PC-3 (cell line): ENCODE measurements at regions not wholly inside any gene's neighbourhood (a gene's known extent, or its start where the extent isn't known, plus 50 kb on each side); places are given as distances from the start of the nearest gene placed in this dataset.

Source experiments
- ATAC-seq: fragments of 200-7000 bp; cut with Tn5 transposase; 2 replicates; pipeline ENCODE4 v1.9.1; 2020; ENCODE audit warnings: mild to moderate bottlenecking, moderate library complexity
- BruUV-seq: library from RNA; stranded (reverse); fragments of 400-500 nt; replicated peaks from 2 replicates; lab custom pipeline; 2021; lab: Mats Ljungman, UMichigan
- CTCF ChIA-PET: fragments of 300-600 bp; sonication (Branson Sonifier 250); formaldehyde crosslinking; loops from one replicate; lab custom pipeline; 2022; ENCODE audit warnings: antibody characterized with exemption; lab: Charles Lee
- POLR2A ChIA-PET: fragments of 300-600 bp; sonication (Branson Sonifier 250); formaldehyde crosslinking; loops from one replicate; lab custom pipeline; 2022; ENCODE audit warnings: antibody characterized with exemption; ENCODE audit not compliant: unreplicated experiment; lab: Charles Lee
- DNase-seq: peaks from one replicate; pipeline ENCODE4 v3.0.0-alpha.2; 2015
- H2AFZ ChIP-seq: fragments of 300-600 bp; sonication (generic); 2 replicates; pipeline ENCODE4 v1.6.0; 2016; ENCODE audit warnings: antibody characterized with exemption, low read length
- H3F3A ChIP-seq: fragments of 300-600 bp; sonication (generic); one replicate; pipeline ENCODE4 v1.6.0; 2017; ENCODE audit warnings: antibody characterized with exemption, low read length, control low read depth, mild to moderate bottlenecking; ENCODE audit not compliant: unreplicated experiment
- H3K27ac ChIP-seq: fragments of 300-600 bp; sonication (generic); 2 replicates; pipeline ENCODE4 v1.5.1; 2016; ENCODE audit warnings: mild to moderate bottlenecking, low read length
- H3K27me3 ChIP-seq: fragments of 300-600 bp; sonication (generic); 2 replicates; pipeline ENCODE4 v1.6.1; 2016; ENCODE audit warnings: low read length, mixed read lengths
- H3K36me3 ChIP-seq: fragments of 300-600 bp; sonication (generic); 2 replicates; pipeline ENCODE4 v1.6.1; 2016; ENCODE audit warnings: low read depth, mixed run types, low read length, mixed read lengths
- H3K4me1 ChIP-seq: fragments of 300-600 bp; sonication (generic); 2 replicates; pipeline ENCODE4 v1.5.1; 2016; ENCODE audit warnings: low read length; ENCODE audit not compliant: insufficient read depth
- H3K4me2 ChIP-seq: fragments of 300-600 bp; sonication (generic); 2 replicates; pipeline ENCODE4 v1.6.0; 2016; ENCODE audit warnings: low read length
- H3K4me3 ChIP-seq: fragments of 300-600 bp; sonication (generic); 2 replicates; pipeline ENCODE4 v1.5.1; 2016; ENCODE audit warnings: mild to moderate bottlenecking, low read length, mixed read lengths
- H3K79me2 ChIP-seq: fragments of 300-600 bp; sonication (generic); 2 replicates; pipeline ENCODE4 v1.6.1; 2017; ENCODE audit warnings: low read length, mixed read lengths
- H3K9ac ChIP-seq: fragments of 300-600 bp; sonication (generic); 2 replicates; pipeline ENCODE4 v1.6.0; 2016; ENCODE audit warnings: mild to moderate bottlenecking, low read length
- H3K9me2 ChIP-seq: fragments of 300-600 bp; sonication (generic); replicated peaks from 2 replicates; pipeline ENCODE4 v1.6.1; 2016; ENCODE audit warnings: mixed run types, low read length, mixed read lengths
- H3K9me3 ChIP-seq: fragments of 300-600 bp; sonication (generic); 2 replicates; pipeline ENCODE4 v1.6.1; 2016; ENCODE audit warnings: low read length, mixed read lengths
- H4K20me1 ChIP-seq: fragments of 300-600 bp; sonication (generic); 2 replicates; pipeline ENCODE4 v1.6.1; 2016; ENCODE audit warnings: low read length, mixed read lengths
- CTCF ChIP-seq: fragments of 300-600 bp; sonication (generic); conservative IDR thresholded peaks from 2 replicates; pipeline ENCODE4 v1.5.1; 2017; ENCODE audit warnings: antibody characterized with exemption, low read depth, mild to moderate bottlenecking, low read length
- EZH2 ChIP-seq: fragments of 300-600 bp; sonication (generic); IDR thresholded peaks from one replicate; pipeline ENCODE4 v1.6.1; 2017; ENCODE audit warnings: antibody characterized with exemption, mild to moderate bottlenecking, low read length; ENCODE audit not compliant: unreplicated experiment
- EZH2phosphoT487 ChIP-seq: fragments of 300-600 bp; sonication (generic); IDR thresholded peaks from 2 replicates; pipeline ENCODE4 v1.6.1; 2018; ENCODE audit warnings: mild to moderate bottlenecking, antibody characterized with exemption, low read length, borderline replicate concordance
- intact Hi-C: fragments of 100-400 bp; cut with micrococcal nuclease; formaldehyde crosslinking; loops from 2 replicates; pipeline ENCODE4 v1.9.0; 2023

- H3K27me3 ChIP-seq: no peaks in the 10 kb centered on the region
- H3K27ac ChIP-seq: no peak overlapping the region
- H3K4me1 ChIP-seq: no peaks in the 10 kb centered on the region
- H3K9me2 ChIP-seq: no peaks in the 10 kb centered on the region
- 0 out of 2 replicates have a peak, but pooled peaks cover 4% of the 10 kb centered on the region for H3K9me3 ChIP-seq
- no peak overlapping the region for H2AFZ ChIP-seq
- no TSS peak for BruUV-seq
- no peak overlapping the region for H3K4me2 ChIP-seq
- POLR2A ChIA-PET: no interaction called here
- DNase-seq (no peak), ATAC-seq (no peak)
- no peaks in the 10 kb centered on the region; the same call in 1 of the 2 replicates for H3K36me3 ChIP-seq
- H3K4me3 ChIP-seq: no peak overlapping the region
- H3K9ac ChIP-seq: no peak overlapping the region
- H3F3A ChIP-seq: no peaks in the 10 kb centered on the region
- intact Hi-C loops: no loop called here
- H4K20me1 ChIP-seq: no peaks in the 10 kb centered on the region
- TF ChIP-seq EZH2phosphoT487 (no peak), CTCF (no peak), EZH2 (no peak)
- H3K79me2 ChIP-seq: no peaks in the 10 kb centered on the region
- CTCF ChIA-PET: no interaction called here
Observed at GRCh38 chr6:23465912-23466311, 660.1 kb upstream of the NRSN1 start.

- H3K9ac ChIP-seq: no peak overlapping the region
Observed at GRCh38 chr6:23477586-23477985, 648.4 kb upstream of the NRSN1 start.

More at GRCh38 chr6:23477586-23477985, 648.4 kb upstream of the NRSN1 start:
- TF ChIP-seq EZH2 (no peak), EZH2phosphoT487 (no peak), CTCF (no peak)
- intact Hi-C loops: no loop called here
- BruUV-seq: no TSS peak
- no peaks in the 10 kb centered on the region for H3K36me3 ChIP-seq
- no peaks in the 10 kb centered on the region for H3F3A ChIP-seq
- no peaks in the 10 kb centered on the region for H3K79me2 ChIP-seq
- CTCF ChIA-PET: no interaction called here
- H3K9me2 ChIP-seq: no peaks in the 10 kb centered on the region
- H3K27me3 ChIP-seq: no peaks in the 10 kb centered on the region
- POLR2A ChIA-PET: no interaction called here
- H3K4me1 ChIP-seq: peaks cover 7% of the 10 kb centered on the region; the same call in 1 of the 2 replicates
- no peak overlapping the region for H2AFZ ChIP-seq
- peak; percentile 56 for ATAC-seq
- H4K20me1 ChIP-seq: no peaks in the 10 kb centered on the region
- peak; percentile 59 for DNase-seq
- no peak overlapping the region for H3K4me2 ChIP-seq
- H3K4me3 ChIP-seq: no peak overlapping the region
- no peaks in the 10 kb centered on the region for H3K9me3 ChIP-seq
- H3K27ac ChIP-seq: no peak overlapping the region
